ENCODE measurements at regions not wholly inside any gene's neighbourhood (a gene's known extent, or its start where the extent isn't known, plus 50 kb on each side); places are given as distances from the start of the nearest gene placed in this dataset.

GRCh38 chr1:62380181-62380580, 56.7 kb upstream of the USP1 start:
- Histone ChIP-seq H3K9me3 (no peaks in the 10 kb centered on the region), H3K36me3 (no peaks in the 10 kb centered on the region), H3K4me1 (peaks cover 0 to 8% (median 0%) of the 10 kb centered on the region in 12 donors), H3K27ac (no peak overlapping the region), H3K4me3 (no peak overlapping the region), H3K27me3 (no peaks in the 10 kb centered on the region)
- DNase-seq (no peak), ATAC-seq (no peak)
- TF ChIP-seq POLR2A (IDR thresholded peaks at IDR 0.05) (no peak), CTCF (IDR thresholded peaks at IDR 0.05) (no peak)
- 81 to 83% (median 82%) methylated on average over 5 of the region's 5 CpGs for WGBS, 4 donors
- intact Hi-C loops (cut with DNase I), result no loop called here

- H3K36me3 ChIP-seq, result no peaks in the 10 kb centered on the region
- no peak for TF ChIP-seq CTCF (IDR thresholded peaks at IDR 0.05)
- TF ChIP-seq POLR2A (IDR thresholded peaks at IDR 0.05), result no peak
- intact Hi-C loops (cut with DNase I), result no loop called here
- DNase-seq, result no peak
- no peaks in the 10 kb centered on the region for H3K9me3 ChIP-seq
- peaks cover 0 to 8% (median 0%) of the 10 kb centered on the region in 12 donors for H3K4me1 ChIP-seq
- H3K27ac ChIP-seq, result no peak overlapping the region
- WGBS, 4 donors, result 96 to 98% (median 97%) methylated on average over 10 of the region's 10 CpGs
- peak in 1 of 4 donors; percentile 33 for ATAC-seq
- H3K27me3 ChIP-seq, result no peaks in the 10 kb centered on the region
- H3K4me3 ChIP-seq, result no peak overlapping the region
These were observed 54.8 kb upstream of the USP1 start for GRCh38 chr1:62381831-62382657.

GRCh38 chr1:62382658-62382955, 54.2 kb upstream of the USP1 start:
- no peak overlapping the region for H3K27ac ChIP-seq
- DNase-seq, result no peak
- H3K4me3 ChIP-seq, result no peak overlapping the region
- H3K27me3 ChIP-seq, result no peaks in the 10 kb centered on the region
- TF ChIP-seq CTCF (IDR thresholded peaks at IDR 0.05) (no peak), POLR2A (IDR thresholded peaks at IDR 0.05) (no peak)
- 56 to 65% (median 62%) methylated on average over 2 of the region's 2 CpGs for WGBS, 4 donors
- no peaks in the 10 kb centered on the region for H3K9me3 ChIP-seq
- intact Hi-C loops (cut with DNase I), result no loop called here
- no peaks in the 10 kb centered on the region for H3K36me3 ChIP-seq
- ATAC-seq, result no peak
- H3K4me1 ChIP-seq, result peaks cover 0 to 8% (median 0%) of the 10 kb centered on the region in 12 donors

GRCh38 chr1:62384276-62385005, 52.4 kb upstream of the USP1 start:
- Histone ChIP-seq H3K9me3 (no peaks in the 10 kb centered on the region), H3K27ac (no peak overlapping the region), H3K27me3 (no peaks in the 10 kb centered on the region), H3K4me3 (no peak overlapping the region), H3K4me1 (peaks cover 0 to 8% (median 0%) of the 10 kb centered on the region in 12 donors), H3K36me3 (no peaks in the 10 kb centered on the region)
- 43 to 50% (median 45%) methylated on average over 7 of the region's 7 CpGs for WGBS, 4 donors
- DNase-seq (peak in 3 of 5 donors; percentile 14 to 37 (median 37)), ATAC-seq (peak; percentile 91 to 98 (median 93))
- intact Hi-C loops (cut with DNase I), result no loop called here
- TF ChIP-seq CTCF (IDR thresholded peaks at IDR 0.05), result no peak
- no peak for TF ChIP-seq POLR2A (IDR thresholded peaks at IDR 0.05)

Data from heart left ventricle (tissue), 16 donors.